ENCODE measurements at regions not wholly inside any gene's neighbourhood (a gene's known extent, or its start where the extent isn't known, plus 50 kb on each side); places are given as distances from the start of the nearest gene placed in this dataset.

GRCh38 chr3:165442061-165442460 is 245.9 kb upstream of the SLITRK3 start:
- ChIA-PET CTCF (no interaction called here), POLR2A (no interaction called here)
- DNase-seq (no peak), ATAC-seq (ENCODE audit: poor library complexity) (no peak)
- H3K36me3 ChIP-seq (ENCODE audit: insufficient read depth, low read length) = no peaks in the 10 kb centered on the region
- intact Hi-C loops (cut with DNase I, micrococcal nuclease) = no loop called here
- Mint-ChIP-seq H3K36me3 (ENCODE audit: low read depth) (no peaks in the 10 kb centered on the region), H3K27ac (no peak overlapping the region), H3K9me3 (peaks cover 13% of the 10 kb centered on the region), H3K27me3 (no peaks in the 10 kb centered on the region), H3K4me3 (no peak overlapping the region), H3K4me1 (ENCODE audit: low read depth) (no peaks in the 10 kb centered on the region)
- TF ChIP-seq CTCF (IDR thresholded peaks at IDR 0.05) = no peak
- no peaks in the 10 kb centered on the region for H3K4me1 ChIP-seq (ENCODE audit: insufficient read depth, low read length)
- no peak overlapping the region for H3K4me3 ChIP-seq (ENCODE audit: low read length)
- H3K27ac ChIP-seq (ENCODE audit: low read depth in 1 of 2, low read length in 2 of 2) = no peak overlapping the region
- H3K27me3 ChIP-seq (ENCODE audit: control insufficient read depth in 1 of 2, insufficient read depth in 2 of 2, low read length in 2 of 2) = no peaks in the 10 kb centered on the region
- peaks cover 0 to 10% of the 10 kb centered on the region in 2 experiments for H3K9me3 ChIP-seq (ENCODE audit: control insufficient read depth in 1 of 2, insufficient read depth in 1 of 2, low read length in 2 of 2)

GRCh38 chr3:165440380-165440779 is 244.2 kb upstream of the SLITRK3 start:
- Mint-ChIP-seq H3K27me3 (no peaks in the 10 kb centered on the region), H3K9me3 (peaks cover 13% of the 10 kb centered on the region), H3K36me3 (ENCODE audit: low read depth) (no peaks in the 10 kb centered on the region), H3K27ac (no peak overlapping the region), H3K4me1 (ENCODE audit: low read depth) (no peaks in the 10 kb centered on the region), H3K4me3 (no peak overlapping the region)
- no peaks in the 10 kb centered on the region for H3K4me1 ChIP-seq (ENCODE audit: insufficient read depth, low read length)
- H3K27ac ChIP-seq (ENCODE audit: low read depth in 1 of 2, low read length in 2 of 2) = no peak overlapping the region
- H3K4me3 ChIP-seq (ENCODE audit: low read length) = no peak overlapping the region
- no peaks in the 10 kb centered on the region for H3K36me3 ChIP-seq (ENCODE audit: insufficient read depth, low read length)
- ChIA-PET CTCF (no interaction called here), POLR2A (no interaction called here)
- H3K9me3 ChIP-seq (ENCODE audit: control insufficient read depth in 1 of 2, insufficient read depth in 1 of 2, low read length in 2 of 2) = peaks cover 0 to 6% of the 10 kb centered on the region in 2 experiments
- intact Hi-C loops (cut with DNase I, micrococcal nuclease) = no loop called here
- DNase-seq = no peak
- ATAC-seq (ENCODE audit: poor library complexity) = no peak
- no peak for TF ChIP-seq CTCF (IDR thresholded peaks at IDR 0.05)
- no peaks in the 10 kb centered on the region for H3K27me3 ChIP-seq (ENCODE audit: control insufficient read depth in 1 of 2, insufficient read depth in 2 of 2, low read length in 2 of 2)

GRCh38 chr3:165439765-165440164 is 243.6 kb upstream of the SLITRK3 start:
- H3K9me3 ChIP-seq (ENCODE audit: control insufficient read depth in 1 of 2, insufficient read depth in 1 of 2, low read length in 2 of 2) = peaks cover 0 to 6% of the 10 kb centered on the region in 2 experiments
- Mint-ChIP-seq H3K27me3 (no peaks in the 10 kb centered on the region), H3K36me3 (ENCODE audit: low read depth) (no peaks in the 10 kb centered on the region), H3K9me3 (peaks cover 13% of the 10 kb centered on the region), H3K4me1 (ENCODE audit: low read depth) (no peaks in the 10 kb centered on the region), H3K27ac (no peak overlapping the region), H3K4me3 (no peak overlapping the region)
- no peak for TF ChIP-seq CTCF (IDR thresholded peaks at IDR 0.05)
- intact Hi-C loops (cut with DNase I, micrococcal nuclease) = no loop called here
- ChIA-PET CTCF (no interaction called here), POLR2A (no interaction called here)
- no peaks in the 10 kb centered on the region for H3K36me3 ChIP-seq (ENCODE audit: insufficient read depth, low read length)
- no peak overlapping the region for H3K4me3 ChIP-seq (ENCODE audit: low read length)
- no peak overlapping the region for H3K27ac ChIP-seq (ENCODE audit: low read depth in 1 of 2, low read length in 2 of 2)
- H3K4me1 ChIP-seq (ENCODE audit: insufficient read depth, low read length) = no peaks in the 10 kb centered on the region
- DNase-seq (no peak), ATAC-seq (ENCODE audit: poor library complexity) (no peak)
- H3K27me3 ChIP-seq (ENCODE audit: control insufficient read depth in 1 of 2, insufficient read depth in 2 of 2, low read length in 2 of 2) = no peaks in the 10 kb centered on the region

Measured in CD4-positive, alpha-beta T cell (primary cell).